ENCODE measurements at regions not wholly inside any gene's neighbourhood (a gene's known extent, or its start where the extent isn't known, plus 50 kb on each side); places are given as distances from the start of the nearest gene placed in this dataset.

GRCh38 chr14:46057799-46058198 lies 593.8 kb downstream of the RPL10L start:
- Histone ChIP-seq H3K9ac (ENCODE audit: low read length) (no peak overlapping the region), H3K9me3 (ENCODE audit: insufficient read depth, low read length) (no peaks in the 10 kb centered on the region), H3K4me3 (ENCODE audit: insufficient read depth, low read length, poor library complexity, severe bottlenecking) (no peak overlapping the region), H2AFZ (ENCODE audit: low read depth, low read length, severe bottlenecking) (no peak overlapping the region), H3K9me2 (replicated peaks; ENCODE audit: insufficient read depth, low read length) (no peaks in the 10 kb centered on the region), H3K4me2 (ENCODE audit: low read depth, low read length, poor library complexity, severe bottlenecking) (no peak overlapping the region), H3F3A (ENCODE audit: insufficient read depth) (no peaks in the 10 kb centered on the region), H3K79me2 (ENCODE audit: insufficient read depth, low read length) (no peaks in the 10 kb centered on the region), H3K36me3 (ENCODE audit: low read length) (no peaks in the 10 kb centered on the region), H4K20me1 (ENCODE audit: low read depth, low read length) (no peaks in the 10 kb centered on the region), H3K27me3 (ENCODE audit: low read length) (no peaks in the 10 kb centered on the region), H3K27ac (ENCODE audit: low read depth, low read length) (no peak overlapping the region)
- no peak for TF ChIP-seq CTCF (IDR thresholded peaks at IDR 0.05; ENCODE audit: insufficient read depth, low read length, poor library complexity, severe bottlenecking)
- TF ChIP-seq EZH2phosphoT487 (conservative IDR thresholded peaks at IDR 0.05; ENCODE audit: low read length), result no peak

- no peaks in the 10 kb centered on the region for H3K79me2 ChIP-seq (ENCODE audit: insufficient read depth, low read length)
- H3K4me2 ChIP-seq (ENCODE audit: low read depth, low read length, poor library complexity, severe bottlenecking), result no peak overlapping the region
- no peak overlapping the region for H3K27ac ChIP-seq (ENCODE audit: low read depth, low read length)
- H3K9me3 ChIP-seq (ENCODE audit: insufficient read depth, low read length), result no peaks in the 10 kb centered on the region
- no peak overlapping the region for H3K4me3 ChIP-seq (ENCODE audit: insufficient read depth, low read length, poor library complexity, severe bottlenecking)
- no peaks in the 10 kb centered on the region for H3K9me2 ChIP-seq (replicated peaks; ENCODE audit: insufficient read depth, low read length)
- no peaks in the 10 kb centered on the region for H3K27me3 ChIP-seq (ENCODE audit: low read length)
- TF ChIP-seq EZH2phosphoT487 (conservative IDR thresholded peaks at IDR 0.05; ENCODE audit: low read length), result no peak
- TF ChIP-seq CTCF (IDR thresholded peaks at IDR 0.05; ENCODE audit: insufficient read depth, low read length, poor library complexity, severe bottlenecking), result no peak
- H3K9ac ChIP-seq (ENCODE audit: low read length), result no peak overlapping the region
- no peaks in the 10 kb centered on the region for H3K36me3 ChIP-seq (ENCODE audit: low read length)
- H4K20me1 ChIP-seq (ENCODE audit: low read depth, low read length), result no peaks in the 10 kb centered on the region
- no peak overlapping the region for H2AFZ ChIP-seq (ENCODE audit: low read depth, low read length, severe bottlenecking)
- H3F3A ChIP-seq (ENCODE audit: insufficient read depth), result no peaks in the 10 kb centered on the region
Measured at GRCh38 chr14:46054526-46054925, 597.1 kb downstream of the RPL10L start.

GRCh38 chr14:46053221-46053620 lies 598.4 kb downstream of the RPL10L start:
- H3K9ac ChIP-seq (ENCODE audit: low read length), result no peak overlapping the region
- no peak overlapping the region for H3K27ac ChIP-seq (ENCODE audit: low read depth, low read length)
- H3K4me2 ChIP-seq (ENCODE audit: low read depth, low read length, poor library complexity, severe bottlenecking), result no peak overlapping the region
- no peaks in the 10 kb centered on the region for H3K9me2 ChIP-seq (replicated peaks; ENCODE audit: insufficient read depth, low read length)
- H2AFZ ChIP-seq (ENCODE audit: low read depth, low read length, severe bottlenecking), result no peak overlapping the region
- H4K20me1 ChIP-seq (ENCODE audit: low read depth, low read length), result no peaks in the 10 kb centered on the region
- H3K79me2 ChIP-seq (ENCODE audit: insufficient read depth, low read length), result no peaks in the 10 kb centered on the region
- H3K27me3 ChIP-seq (ENCODE audit: low read length), result no peaks in the 10 kb centered on the region
- no peaks in the 10 kb centered on the region for H3F3A ChIP-seq (ENCODE audit: insufficient read depth)
- H3K36me3 ChIP-seq (ENCODE audit: low read length), result no peaks in the 10 kb centered on the region
- H3K4me3 ChIP-seq (ENCODE audit: insufficient read depth, low read length, poor library complexity, severe bottlenecking), result no peak overlapping the region
- TF ChIP-seq EZH2phosphoT487 (conservative IDR thresholded peaks at IDR 0.05; ENCODE audit: low read length) (no peak), CTCF (IDR thresholded peaks at IDR 0.05; ENCODE audit: insufficient read depth, low read length, poor library complexity, severe bottlenecking) (no peak)
- no peaks in the 10 kb centered on the region for H3K9me3 ChIP-seq (ENCODE audit: insufficient read depth, low read length)
